Thyroid gland (tissue), 4 donors: ENCODE measurements at regions not wholly inside any gene's neighbourhood (a gene's known extent, or its start where the extent isn't known, plus 50 kb on each side); places are given as distances from the start of the nearest gene placed in this dataset.

Source experiments
- POLR2A ChIP-seq, 2 donors: fragments of 450-650 bp; IDR thresholded peaks; one replicate each; pipeline ENCODE4 v1.6.1; 2017; ENCODE audit warnings: antibody characterized with exemption in 2 of 2, mild to moderate bottlenecking in 2 of 2, moderate library complexity in 1 of 2
- TF ChIP-seq, protein P1 (sequence below), 6 experiments: fragments of 200-600 bp in 3 of 6; fragments of 450-650 bp in 3 of 6; sonication (generic) in 3 of 6; IDR thresholded peaks; one replicate each; pipeline ENCODE4 v1.5.1; 2016 to 2019; ENCODE audit warnings: antibody characterized with exemption in 6 of 6, mild to moderate bottlenecking in 2 of 6, inconsistent platforms in 1 of 6, moderate library complexity in 1 of 6

DNA sequence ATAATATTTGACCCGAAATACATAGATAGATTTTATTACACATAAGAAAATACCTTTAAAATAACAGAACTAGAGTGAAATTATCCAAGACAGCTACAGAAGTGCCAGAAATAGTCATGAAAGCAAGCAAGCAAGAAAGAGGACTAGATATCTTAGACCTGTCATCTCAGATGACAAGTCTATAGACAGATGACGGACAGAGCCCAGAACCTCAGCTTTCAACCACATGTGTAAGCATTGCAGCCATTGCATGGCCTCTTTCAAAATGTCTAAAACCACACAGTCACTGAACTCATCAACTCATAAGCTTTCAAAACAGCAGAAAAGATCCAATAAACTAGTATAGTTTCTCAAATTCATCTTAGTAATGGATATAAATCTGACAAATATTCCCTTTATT, 59.8 kb upstream of the FHIT start:
- TF ChIP-seq, protein P1, sequence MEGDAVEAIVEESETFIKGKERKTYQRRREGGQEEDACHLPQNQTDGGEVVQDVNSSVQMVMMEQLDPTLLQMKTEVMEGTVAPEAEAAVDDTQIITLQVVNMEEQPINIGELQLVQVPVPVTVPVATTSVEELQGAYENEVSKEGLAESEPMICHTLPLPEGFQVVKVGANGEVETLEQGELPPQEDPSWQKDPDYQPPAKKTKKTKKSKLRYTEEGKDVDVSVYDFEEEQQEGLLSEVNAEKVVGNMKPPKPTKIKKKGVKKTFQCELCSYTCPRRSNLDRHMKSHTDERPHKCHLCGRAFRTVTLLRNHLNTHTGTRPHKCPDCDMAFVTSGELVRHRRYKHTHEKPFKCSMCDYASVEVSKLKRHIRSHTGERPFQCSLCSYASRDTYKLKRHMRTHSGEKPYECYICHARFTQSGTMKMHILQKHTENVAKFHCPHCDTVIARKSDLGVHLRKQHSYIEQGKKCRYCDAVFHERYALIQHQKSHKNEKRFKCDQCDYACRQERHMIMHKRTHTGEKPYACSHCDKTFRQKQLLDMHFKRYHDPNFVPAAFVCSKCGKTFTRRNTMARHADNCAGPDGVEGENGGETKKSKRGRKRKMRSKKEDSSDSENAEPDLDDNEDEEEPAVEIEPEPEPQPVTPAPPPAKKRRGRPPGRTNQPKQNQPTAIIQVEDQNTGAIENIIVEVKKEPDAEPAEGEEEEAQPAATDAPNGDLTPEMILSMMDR (IDR thresholded peaks at IDR 0.05), result no peak
- TF ChIP-seq POLR2A (IDR thresholded peaks at IDR 0.05), result no peak
